SH-SY5Y (cell line): ENCODE measurements at regions not wholly inside any gene's neighbourhood (a gene's known extent, or its start where the extent isn't known, plus 50 kb on each side); places are given as distances from the start of the nearest gene placed in this dataset.

Experiments
- GATA2 ChIP-seq: IDR thresholded peaks from 2 replicates; pipeline ENCODE4 v1.6.1; 2011; ENCODE audit warnings: mild to moderate bottlenecking, low read depth, low read length
- GATA3 ChIP-seq: IDR thresholded peaks from 2 replicates; pipeline ENCODE4 v1.6.1; 2011; ENCODE audit warnings: low read depth, mild to moderate bottlenecking, low read length, moderate library complexity

DNA sequence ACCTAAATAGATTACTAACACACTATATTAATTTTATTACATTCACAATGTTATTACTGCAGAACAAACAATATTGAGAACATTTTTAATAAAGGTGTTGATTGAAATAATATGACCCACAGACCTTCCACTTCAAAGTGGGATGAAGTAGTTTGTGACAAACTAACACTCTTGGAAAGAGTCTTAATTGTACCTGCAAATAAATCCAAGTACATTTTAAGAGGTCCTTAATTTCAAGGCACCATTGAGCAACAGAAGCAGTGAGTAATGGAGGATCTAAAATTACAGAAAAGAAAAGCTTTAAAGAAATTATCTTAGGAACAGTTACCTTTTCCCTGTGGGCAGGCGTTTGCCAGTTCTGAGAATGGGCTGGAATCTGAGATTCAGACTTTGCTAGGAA is 140.2 kb downstream of the MMUT start:
- TF ChIP-seq GATA2: no peak
- TF ChIP-seq GATA3: no peak

DNA sequence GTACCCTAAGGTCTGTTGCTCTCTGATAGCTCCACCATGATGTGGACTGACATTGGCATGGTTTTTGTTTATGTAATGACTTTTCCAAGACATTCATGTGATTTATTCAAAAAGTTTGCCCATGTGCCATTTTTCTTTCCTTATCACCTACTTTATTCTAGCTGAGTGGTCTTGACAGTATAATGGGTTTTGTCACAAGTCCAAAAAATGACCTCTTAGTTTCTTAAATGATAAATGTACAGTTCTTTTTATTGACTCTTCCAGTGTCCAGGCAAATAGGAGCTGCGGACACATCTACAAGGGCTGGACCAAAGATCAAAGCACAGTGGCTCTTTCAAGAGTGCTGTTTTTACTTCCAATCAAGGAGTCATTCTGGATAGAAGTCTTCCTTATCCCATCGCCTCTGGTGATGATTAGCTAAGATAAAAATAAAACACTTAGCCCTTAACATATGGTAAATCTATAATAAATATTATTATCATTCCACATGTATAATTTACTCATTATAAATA is 141.4 kb downstream of the MMUT start:
- TF ChIP-seq GATA2 (no peak), GATA3 (no peak)

DNA sequence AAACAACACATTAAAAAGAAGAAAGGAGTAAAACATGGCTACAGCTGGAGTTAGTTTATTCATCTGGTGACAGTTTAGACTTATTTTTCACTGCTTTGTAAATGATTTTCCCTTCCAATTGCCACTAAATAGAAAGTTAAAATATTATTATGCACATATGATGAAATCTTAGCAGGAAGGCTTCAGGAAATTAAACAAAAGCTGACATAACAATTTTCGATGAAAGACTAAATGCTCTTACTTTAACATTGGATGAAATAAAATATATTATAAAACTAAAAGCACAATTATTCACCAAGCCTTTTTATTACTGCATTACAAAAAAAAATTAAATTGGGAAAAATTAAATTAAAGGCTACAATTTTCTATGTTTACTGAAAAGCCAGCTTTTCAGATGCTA is 158.0 kb downstream of the MMUT start:
- TF ChIP-seq GATA2: no peak
- TF ChIP-seq GATA3: no peak

DNA sequence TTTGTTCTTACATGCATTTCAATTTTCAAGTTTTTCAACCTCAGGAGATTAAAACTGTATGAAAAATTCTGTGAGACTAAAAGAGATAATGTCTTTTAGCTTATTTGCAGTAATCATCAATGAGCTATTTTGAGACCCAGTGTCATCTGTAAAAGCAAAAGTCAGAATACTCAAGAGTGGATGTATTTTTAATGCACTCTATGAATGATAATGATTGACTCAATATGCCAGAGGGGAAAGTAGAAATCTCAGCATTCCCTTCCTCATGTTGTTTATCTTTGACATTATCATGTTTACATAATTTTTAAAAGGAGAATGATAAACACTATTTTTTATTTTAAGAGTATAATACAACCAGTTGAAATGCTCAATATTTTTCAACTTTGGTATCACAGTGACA is 162.1 kb downstream of the MMUT start:
- no peak for TF ChIP-seq GATA3
- no peak for TF ChIP-seq GATA2

DNA sequence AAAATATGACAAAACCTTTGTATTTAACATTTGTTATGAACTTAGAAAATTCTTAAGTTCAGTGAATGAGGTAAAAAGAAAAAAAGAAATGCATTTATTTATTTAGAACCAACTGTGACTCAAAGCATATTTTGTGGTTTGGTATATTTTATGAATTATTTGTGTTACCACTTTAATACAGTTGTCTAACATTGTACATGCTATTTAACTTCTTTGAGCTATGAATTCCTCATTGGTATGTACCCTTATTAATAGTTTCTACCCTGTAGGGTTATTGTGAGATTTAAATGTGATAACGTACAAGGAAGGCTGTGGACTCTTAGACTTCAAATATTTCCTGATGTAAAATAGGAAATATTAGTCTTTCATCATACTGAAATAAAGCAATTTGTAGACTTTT is 162.6 kb downstream of the MMUT start:
- no peak for TF ChIP-seq GATA2
- TF ChIP-seq GATA3: no peak

DNA sequence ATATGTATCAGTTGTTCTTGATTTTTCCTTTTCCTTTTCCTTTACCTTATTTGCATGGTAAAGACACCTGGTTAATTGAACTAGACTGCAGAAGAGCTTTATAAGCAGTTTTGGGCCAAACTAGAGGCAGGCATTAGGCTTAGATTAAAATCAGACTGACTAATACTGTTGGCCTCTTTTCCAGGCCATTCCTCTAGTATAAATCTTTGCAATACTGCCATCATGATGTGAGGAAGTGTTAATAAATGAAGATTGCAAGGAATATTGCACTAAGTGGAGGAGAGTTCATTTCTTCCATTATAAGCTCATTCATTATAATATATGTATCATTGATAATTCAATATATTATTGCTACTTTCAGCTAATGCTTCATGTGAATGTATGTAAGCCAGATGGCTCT is 163.8 kb downstream of the MMUT start:
- TF ChIP-seq GATA2 (no peak), GATA3 (no peak)

DNA sequence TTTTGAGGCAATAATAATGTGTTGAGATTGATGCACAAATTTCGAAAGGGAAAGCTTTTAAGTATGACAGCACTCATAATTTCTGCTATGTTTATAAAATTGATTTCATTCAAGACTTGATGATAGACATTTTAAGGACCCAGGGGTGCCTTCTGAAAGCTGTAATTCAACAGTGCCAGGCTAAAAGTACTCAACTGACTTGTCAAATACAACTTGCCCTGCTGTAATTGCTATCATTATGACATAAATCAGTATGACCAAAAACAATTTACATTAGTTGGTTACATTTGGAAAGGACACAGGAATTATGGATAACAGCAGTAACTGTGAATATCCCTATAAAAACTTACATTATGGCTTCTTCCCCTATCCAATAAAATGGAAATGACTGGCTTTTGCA is 178.9 kb downstream of the MMUT start:
- no peak for TF ChIP-seq GATA3
- TF ChIP-seq GATA2: no peak

DNA sequence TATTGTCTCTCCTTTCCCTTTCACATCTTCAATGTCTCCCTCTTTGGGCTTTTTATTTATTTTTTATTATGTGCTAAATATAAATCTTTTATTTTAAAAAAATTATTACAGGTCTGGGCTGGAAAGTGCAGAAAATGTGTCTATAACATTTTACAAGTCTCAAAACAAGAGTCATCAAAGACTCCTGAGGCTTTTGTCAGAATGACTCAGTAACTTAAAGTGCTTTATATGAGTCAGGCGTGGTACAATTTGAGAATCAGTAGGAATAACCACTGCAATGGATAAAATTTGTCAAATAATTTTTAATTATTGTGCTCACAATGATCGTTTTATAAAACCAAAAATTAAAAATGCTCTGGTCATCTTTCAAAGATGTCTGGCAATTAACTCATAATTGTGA is 193.9 kb downstream of the MMUT start:
- no peak for TF ChIP-seq GATA3
- TF ChIP-seq GATA2: no peak

DNA sequence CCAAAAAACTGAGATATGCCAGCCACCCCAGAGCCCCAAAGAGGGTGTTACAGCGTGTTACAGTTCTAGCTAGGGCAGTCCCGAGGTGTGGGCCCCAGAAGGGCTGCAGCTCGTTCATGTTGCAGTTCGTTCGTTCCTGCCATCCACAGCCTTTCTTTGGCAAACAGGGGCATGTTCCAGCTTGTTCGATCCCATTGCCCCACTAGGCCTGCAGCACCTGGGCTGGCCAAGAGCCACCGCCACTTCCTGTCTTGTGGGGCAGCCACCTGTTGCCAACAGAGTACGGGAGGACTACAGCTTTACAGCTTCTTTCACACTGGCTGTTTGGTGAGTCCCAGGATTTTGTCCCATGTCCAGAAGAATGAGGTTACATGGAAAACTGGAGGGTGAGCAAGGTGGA is 198.1 kb downstream of the MMUT start:
- TF ChIP-seq GATA2 (no peak), GATA3 (no peak)

DNA sequence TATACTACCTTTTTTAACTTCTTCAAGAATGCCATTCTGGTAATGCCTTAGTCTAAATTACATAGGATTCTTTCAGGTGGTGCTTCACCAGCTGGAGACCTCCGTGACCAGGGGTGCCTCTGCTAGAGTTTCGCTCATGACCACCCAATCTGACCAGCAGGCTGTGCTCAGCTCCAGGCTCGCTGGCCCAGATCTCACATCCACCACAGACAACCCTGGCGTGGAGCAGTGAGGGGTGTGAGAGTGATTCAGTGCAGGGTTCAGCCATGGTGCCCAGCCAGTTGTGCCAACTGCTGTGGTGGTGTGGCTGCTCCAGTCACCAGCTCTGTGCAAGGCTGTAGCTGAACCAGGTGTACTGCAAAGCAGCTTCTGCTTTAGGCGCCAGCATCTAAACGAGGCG is 198.6 kb downstream of the MMUT start:
- no peak for TF ChIP-seq GATA3
- TF ChIP-seq GATA2: no peak

DNA sequence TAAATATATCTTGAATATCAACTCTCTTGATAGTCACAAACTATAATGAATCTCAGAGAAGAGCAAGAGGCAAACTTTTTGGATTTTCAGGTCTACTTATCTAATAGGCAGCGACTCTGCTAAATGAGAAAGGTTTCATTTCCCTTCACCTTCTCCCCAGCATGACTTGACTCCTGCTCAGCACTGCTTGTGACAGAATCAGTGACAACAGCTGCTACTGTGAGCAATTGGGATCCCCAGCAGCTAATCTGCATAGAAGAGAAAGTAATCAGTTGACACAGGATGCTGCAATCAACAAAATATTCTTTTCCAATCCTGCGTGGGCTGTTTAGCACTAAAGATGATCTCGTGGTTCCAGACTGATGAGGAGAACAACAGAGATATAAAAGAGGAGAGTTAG is 205.5 kb downstream of the MMUT start:
- TF ChIP-seq GATA3 (no peak), GATA2 (no peak)

DNA sequence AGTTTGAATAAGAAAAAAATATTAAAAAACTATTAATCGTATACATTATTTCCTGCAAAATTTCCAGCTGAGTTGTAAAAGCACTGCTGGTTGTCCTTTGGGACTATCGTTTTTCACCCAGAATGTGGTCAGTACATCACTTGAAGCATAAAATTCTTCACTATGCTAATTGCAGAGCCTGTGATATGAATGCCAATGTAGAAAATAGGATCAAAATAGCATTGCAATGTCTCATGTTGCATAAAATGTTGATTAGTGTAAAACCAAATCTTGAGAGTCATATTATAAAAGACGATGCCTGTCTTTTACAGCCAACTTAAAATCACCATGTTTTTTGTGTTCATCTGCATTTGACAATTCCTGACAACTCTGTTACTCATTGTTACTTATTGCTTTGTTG is 207.7 kb downstream of the MMUT start:
- no peak for TF ChIP-seq GATA2
- no peak for TF ChIP-seq GATA3

DNA sequence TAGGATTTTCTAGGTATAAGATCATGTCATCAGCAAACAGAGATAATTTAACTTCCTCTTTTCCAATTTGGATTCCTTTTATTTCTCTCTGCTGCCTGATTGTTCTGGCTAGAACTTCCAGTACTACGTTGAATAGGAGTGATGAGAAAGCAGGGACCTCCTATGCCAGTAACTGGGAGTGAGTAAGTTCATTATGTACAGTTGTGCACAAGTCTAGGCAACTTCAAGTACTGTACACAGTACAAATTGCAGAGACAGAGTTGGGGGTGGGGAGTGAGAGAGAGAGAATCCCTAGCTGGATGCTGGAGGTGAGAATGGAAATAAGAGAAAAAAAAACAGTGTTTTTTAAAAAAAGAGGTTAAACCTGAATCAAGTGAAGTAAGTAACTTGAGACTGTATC is 210.2 kb downstream of the MMUT start:
- TF ChIP-seq GATA3 (no peak), GATA2 (no peak)

DNA sequence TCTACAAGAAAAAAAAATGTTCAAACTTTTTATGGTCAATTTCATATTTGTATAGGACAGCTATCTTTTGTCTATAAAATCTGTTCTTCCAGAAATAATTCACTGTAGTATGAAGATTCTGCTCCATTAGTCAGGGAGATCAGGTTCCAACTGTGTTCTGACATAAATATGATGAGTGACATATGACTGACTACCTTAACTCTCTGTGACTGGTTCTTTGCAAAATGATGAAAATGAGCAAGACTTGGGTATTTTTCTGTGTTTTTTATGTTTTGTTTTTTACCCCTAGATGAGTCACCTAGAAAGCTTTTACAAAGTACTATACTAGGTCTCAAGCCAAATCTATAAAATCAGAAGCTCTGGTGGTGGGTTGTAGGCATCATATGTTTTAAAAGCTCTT is 229.6 kb downstream of the MMUT start:
- TF ChIP-seq GATA3: no peak
- no peak for TF ChIP-seq GATA2

DNA sequence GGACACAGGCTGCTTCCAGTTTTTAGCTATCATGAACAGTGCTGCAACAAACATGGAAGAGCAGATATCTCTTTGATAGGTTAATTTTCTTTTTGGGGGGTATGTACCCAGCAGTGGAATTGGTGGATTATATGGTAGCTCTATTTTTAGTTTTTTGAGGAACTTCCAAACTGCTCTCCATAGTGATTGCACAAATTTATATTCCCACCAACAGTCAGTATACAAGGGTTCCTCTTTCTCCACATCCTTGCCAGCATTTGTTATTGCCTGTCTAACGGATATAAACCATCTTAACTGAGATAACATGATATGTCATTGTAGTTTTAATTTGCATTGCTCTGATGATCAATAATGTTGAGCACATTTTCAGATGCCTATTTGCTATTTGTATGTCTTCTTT is 237.6 kb downstream of the MMUT start:
- no peak for TF ChIP-seq GATA3
- TF ChIP-seq GATA2: no peak

DNA sequence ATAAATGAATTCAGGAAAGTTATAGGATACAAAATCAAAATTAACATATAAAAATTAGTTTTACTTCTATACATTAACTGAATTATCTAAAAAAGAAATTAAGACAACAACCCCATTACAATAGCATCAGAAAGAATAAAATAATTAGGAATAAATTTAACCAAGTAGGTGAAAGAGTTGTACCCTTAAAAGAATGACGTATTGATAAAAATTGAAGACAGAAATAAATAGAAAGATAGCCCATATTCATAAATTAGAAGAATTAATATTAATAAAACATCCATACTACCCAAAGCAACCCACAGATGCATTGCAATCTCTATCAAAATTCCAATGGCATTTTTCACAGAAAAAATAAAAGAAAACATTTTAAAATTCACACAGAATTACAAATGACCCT is 242.8 kb downstream of the MMUT start:
- TF ChIP-seq GATA2 (no peak), GATA3 (no peak)
